ENCODE measurements at regions not wholly inside any gene's neighbourhood (a gene's known extent, or its start where the extent isn't known, plus 50 kb on each side); places are given as distances from the start of the nearest gene placed in this dataset.

- no peaks in the 10 kb centered on the region for H3K4me1 ChIP-seq
- DNase-seq, result no peak
- H3K9me3 ChIP-seq, result peaks cover 0 to 7% (median 0%) of the 10 kb centered on the region in 3 donors
- no peaks in the 10 kb centered on the region for H3K27me3 ChIP-seq
- H3K4me3 ChIP-seq, result no peak overlapping the region
- intact Hi-C loops (cut with DNase I; ENCODE audit: low total_unique reads), result no loop called here
- no peak overlapping the region for H3K27ac ChIP-seq
- TF ChIP-seq CTCF (IDR thresholded peaks at IDR 0.05), result no peak
- no peaks in the 10 kb centered on the region for H3K36me3 ChIP-seq
These were observed 448.8 kb downstream of the RNF144B start for GRCh38 chr6:18835976-18836375.

- TF ChIP-seq CTCF (IDR thresholded peaks at IDR 0.05), result no peak
- no peaks in the 10 kb centered on the region for H3K36me3 ChIP-seq
- H3K9me3 ChIP-seq, result peaks cover 0 to 4% (median 0%) of the 10 kb centered on the region in 3 donors
These were observed 449.9 kb downstream of the RNF144B start for GRCh38 chr6:18837013-18837412.

GRCh38 chr6:18842534-18842933 is 455.4 kb downstream of the RNF144B start:
- Histone ChIP-seq H3K27me3 (no peaks in the 10 kb centered on the region), H3K4me1 (no peaks in the 10 kb centered on the region), H3K4me3 (no peak overlapping the region), H3K9me3 (no peaks in the 10 kb centered on the region), H3K27ac (no peak overlapping the region), H3K36me3 (no peaks in the 10 kb centered on the region)
- no peak for TF ChIP-seq CTCF (IDR thresholded peaks at IDR 0.05)
- no peak for DNase-seq
- intact Hi-C loops (cut with DNase I; ENCODE audit: low total_unique reads), result no loop called here

More at GRCh38 chr6:18837013-18837412, 449.9 kb downstream of the RNF144B start:
- Histone ChIP-seq H3K27me3 (no peaks in the 10 kb centered on the region), H3K4me1 (no peaks in the 10 kb centered on the region), H3K27ac (no peak overlapping the region), H3K4me3 (no peak overlapping the region)
- no peak for DNase-seq
- intact Hi-C loops (cut with DNase I; ENCODE audit: low total_unique reads), result no loop called here

- DNase-seq, result no peak
These were observed 458.7 kb downstream of the RNF144B start for GRCh38 chr6:18845896-18846295.

GRCh38 chr6:18846327-18846726 is 459.2 kb downstream of the RNF144B start:
- TF ChIP-seq CTCF (IDR thresholded peaks at IDR 0.05), result no peak
- Histone ChIP-seq H3K27me3 (no peaks in the 10 kb centered on the region), H3K4me1 (no peaks in the 10 kb centered on the region), H3K4me3 (no peak overlapping the region), H3K9me3 (no peaks in the 10 kb centered on the region), H3K27ac (no peak overlapping the region), H3K36me3 (no peaks in the 10 kb centered on the region)
- no peak for DNase-seq
- intact Hi-C loops (cut with DNase I; ENCODE audit: low total_unique reads), result no loop called here

More at GRCh38 chr6:18845896-18846295, 458.7 kb downstream of the RNF144B start:
- no peaks in the 10 kb centered on the region for H3K4me1 ChIP-seq
- H3K36me3 ChIP-seq, result no peaks in the 10 kb centered on the region
- H3K27me3 ChIP-seq, result no peaks in the 10 kb centered on the region
- intact Hi-C loops (cut with DNase I; ENCODE audit: low total_unique reads), result no loop called here
- H3K4me3 ChIP-seq, result no peak overlapping the region
- TF ChIP-seq CTCF (IDR thresholded peaks at IDR 0.05), result no peak
- H3K27ac ChIP-seq, result no peak overlapping the region
- no peaks in the 10 kb centered on the region for H3K9me3 ChIP-seq

- no peak for TF ChIP-seq CTCF (IDR thresholded peaks at IDR 0.05)
- Histone ChIP-seq H3K36me3 (no peaks in the 10 kb centered on the region), H3K4me3 (no peak overlapping the region), H3K4me1 (no peaks in the 10 kb centered on the region), H3K27ac (no peak overlapping the region), H3K27me3 (no peaks in the 10 kb centered on the region), H3K9me3 (no peaks in the 10 kb centered on the region)
- intact Hi-C loops (cut with DNase I; ENCODE audit: low total_unique reads), result no loop called here
- DNase-seq, result no peak
These were observed 474.1 kb downstream of the RNF144B start for GRCh38 chr6:18861204-18861603.

All from tibial artery (tissue), 4 donors.